Adrenal gland (tissue), 5 donors: ENCODE measurements at regions not wholly inside any gene's neighbourhood (a gene's known extent, or its start where the extent isn't known, plus 50 kb on each side); places are given as distances from the start of the nearest gene placed in this dataset.

Source experiments
- CTCF ChIP-seq, 6 experiments: fragments of 450-650 bp in 4 of 6; fragments of 200-600 bp in 2 of 6; sonication (generic) in 1 of 6; IDR thresholded peaks; 1 replicate in 5 of 6; 2 replicates in 1 of 6; pipeline versions ENCODE4 v1.5.1 to v1.8.0; 2016 to 2021; ENCODE audit warnings: antibody characterized with exemption in 6 of 6, mild to moderate bottlenecking in 2 of 6, moderate library complexity in 1 of 6
- POLR2A ChIP-seq, 2 donors: fragments of 450-650 bp; IDR thresholded peaks; one replicate each; pipeline ENCODE4 v1.6.1; 2017; ENCODE audit warnings: antibody characterized with exemption in 2 of 2, mild to moderate bottlenecking in 2 of 2, moderate library complexity in 1 of 2
- donor health status: DM: no; HTN: no; CAD: no.

GRCh38 chr1:221800831-221801230, 58.9 kb upstream of the DUSP10 start:
- TF ChIP-seq POLR2A (IDR thresholded peaks at IDR 0.05) (no peak), CTCF (IDR thresholded peaks at IDR 0.05) (no peak)
